Right kidney (tissue), 1 donor: ENCODE measurements at regions not wholly inside any gene's neighbourhood (a gene's known extent, or its start where the extent isn't known, plus 50 kb on each side); places are given as distances from the start of the nearest gene placed in this dataset.
"Not testable (repeated sequence)": the region's sequence is repeated elsewhere in the genome, so short reads cannot be mapped to it uniquely, and the experiment has no call there.

ENCODE experiments used
- DNase-seq: peaks from one replicate; pipeline ENCODE4 v3.0.0-alpha.2; 2016

- no peak for DNase-seq
Observed at GRCh38 chr3:144466540-144466939, 494.9 kb downstream of the DIPK2A start.

- no peak for DNase-seq
Observed at GRCh38 chr3:144470666-144471065, 499.0 kb downstream of the DIPK2A start.

GRCh38 chr3:144477593-144477992 is 506.0 kb downstream of the DIPK2A start:
- no peak for DNase-seq

- no peak for DNase-seq
Observed at GRCh38 chr3:144480416-144480919, 508.8 kb downstream of the DIPK2A start.

GRCh38 chr3:144482876-144483275 is 511.3 kb downstream of the DIPK2A start:
- no peak for DNase-seq

DNA sequence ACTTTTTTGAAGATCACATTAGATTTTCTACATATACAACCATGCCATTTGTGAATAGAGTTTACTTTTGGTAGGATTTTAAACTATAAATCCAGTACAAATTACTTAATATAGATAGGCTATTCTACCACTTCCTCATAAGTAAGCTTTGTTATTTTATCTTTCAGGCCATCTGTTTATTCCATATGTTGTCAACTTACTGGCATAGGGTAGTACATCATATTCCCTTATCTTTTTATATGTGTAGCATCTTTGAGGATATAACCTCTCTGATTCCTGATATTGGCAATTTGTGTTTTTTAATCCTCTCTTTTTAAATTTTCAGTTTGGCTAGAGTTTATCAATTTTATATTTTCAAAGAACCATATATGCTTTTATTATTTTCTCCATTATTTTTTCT is 515.4 kb downstream of the DIPK2A start:
- no peak for DNase-seq

DNA sequence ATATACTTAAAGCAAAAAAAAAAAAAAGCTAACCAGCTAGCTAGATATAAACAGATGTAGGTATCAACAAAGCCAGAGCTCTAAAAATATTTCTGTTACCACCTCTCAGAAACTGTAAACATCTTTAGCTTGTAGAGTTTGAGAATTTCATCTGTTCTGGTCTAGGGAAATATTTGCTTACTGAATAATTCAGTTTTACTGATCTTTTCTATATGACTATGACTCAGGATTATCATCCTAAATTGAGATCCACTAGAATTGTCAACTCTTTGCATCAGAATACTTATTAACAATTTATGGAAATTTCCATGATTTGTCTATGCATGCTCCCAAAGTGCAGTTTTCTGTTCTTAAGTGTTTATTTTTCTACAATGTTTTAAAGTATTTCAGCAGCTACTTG is 517.3 kb downstream of the DIPK2A start:
- no peak for DNase-seq

GRCh38 chr3:144491333-144491732 is 519.7 kb downstream of the DIPK2A start:
- no peak for DNase-seq

GRCh38 chr3:144494651-144495050 is 523.0 kb downstream of the DIPK2A start:
- DNase-seq, result not testable (repeated sequence)

GRCh38 chr3:144496141-144496835 is 524.7 kb downstream of the DIPK2A start:
- DNase-seq, result no peak

DNA sequence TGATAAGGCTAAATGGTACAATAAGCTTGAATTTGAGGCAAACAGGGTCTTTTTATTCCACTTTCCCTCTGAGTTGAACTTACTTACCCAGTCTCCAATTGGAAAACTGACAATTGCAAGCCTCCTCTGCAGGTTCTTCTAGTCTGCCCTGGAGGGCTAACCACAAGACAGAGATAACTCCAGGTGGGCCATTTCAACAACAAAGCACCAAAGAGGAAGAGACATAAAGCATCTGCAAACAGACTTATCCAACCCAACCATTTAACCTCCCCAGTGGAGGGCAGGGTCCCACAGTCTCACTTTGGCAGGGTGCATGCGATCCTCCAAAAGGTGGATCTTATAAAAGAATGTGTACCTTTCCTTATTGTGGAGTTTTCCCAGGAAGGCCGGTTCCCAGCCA is 525.8 kb downstream of the DIPK2A start:
- no peak for DNase-seq

DNA sequence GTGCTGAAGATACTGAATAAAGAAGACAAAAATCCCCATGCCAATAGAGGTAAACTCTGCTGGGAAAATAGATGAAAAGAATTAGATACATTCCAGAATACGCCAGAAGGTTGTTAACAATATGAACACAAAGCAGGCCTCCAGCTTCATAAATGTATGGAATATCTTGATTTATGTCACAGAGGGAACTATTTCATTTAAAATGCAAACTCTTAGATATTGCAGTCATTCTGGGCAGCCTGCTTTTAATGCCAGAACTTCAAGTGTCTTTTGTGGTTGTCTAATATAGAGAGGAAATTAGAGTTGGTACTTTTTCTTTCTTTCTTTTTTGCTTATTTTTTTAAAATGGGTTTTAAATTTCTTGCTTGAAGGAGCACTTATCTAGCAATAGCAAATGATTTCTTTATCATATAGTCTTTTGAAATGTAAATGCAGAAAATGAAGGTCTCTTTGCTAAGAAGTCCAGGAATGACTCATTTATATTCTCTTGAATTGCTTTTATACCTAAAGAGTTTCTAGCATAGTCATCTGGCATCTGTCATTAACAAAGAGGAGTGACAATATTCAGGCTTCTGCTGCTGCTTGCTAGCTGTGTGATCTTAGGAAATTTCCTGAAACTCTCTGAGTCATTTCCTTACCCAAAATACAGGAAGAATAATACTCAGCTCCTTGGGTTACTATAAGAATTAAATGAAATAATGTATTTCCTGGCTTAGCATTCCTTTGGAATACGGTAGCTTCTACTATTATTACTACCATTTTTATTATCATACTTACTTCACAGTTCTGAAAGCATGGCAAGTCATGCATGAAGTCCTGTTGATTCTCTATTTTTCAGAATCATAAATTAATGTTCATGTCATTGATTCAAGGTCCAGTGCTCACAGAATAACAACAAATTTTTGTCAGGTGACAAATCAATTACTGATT is 527.6 kb downstream of the DIPK2A start:
- no peak for DNase-seq

- DNase-seq, result no peak
Observed at GRCh38 chr3:144501467-144501866, 529.8 kb downstream of the DIPK2A start.

GRCh38 chr3:144502402-144502801 is 530.8 kb downstream of the DIPK2A start:
- DNase-seq, result no peak

DNA sequence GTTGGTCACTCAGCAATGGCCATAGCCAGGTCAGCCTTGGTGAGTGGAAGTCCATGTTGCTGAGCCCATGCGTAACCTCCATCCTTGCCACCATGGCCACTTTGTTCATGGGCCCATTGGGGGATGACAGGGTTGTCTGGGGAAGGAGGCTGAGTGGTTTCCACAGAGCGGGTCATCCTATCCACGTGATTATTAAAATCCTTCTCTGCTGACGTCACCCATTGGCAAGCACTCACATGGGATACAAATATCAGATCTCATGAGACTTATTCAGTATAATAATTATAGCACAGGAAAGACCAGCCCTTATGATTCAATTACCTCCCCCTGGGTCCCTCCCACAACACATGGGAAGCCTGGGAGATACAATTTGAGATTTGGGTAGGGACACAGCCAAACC is 534.8 kb downstream of the DIPK2A start:
- not testable (repeated sequence) for DNase-seq

DNA sequence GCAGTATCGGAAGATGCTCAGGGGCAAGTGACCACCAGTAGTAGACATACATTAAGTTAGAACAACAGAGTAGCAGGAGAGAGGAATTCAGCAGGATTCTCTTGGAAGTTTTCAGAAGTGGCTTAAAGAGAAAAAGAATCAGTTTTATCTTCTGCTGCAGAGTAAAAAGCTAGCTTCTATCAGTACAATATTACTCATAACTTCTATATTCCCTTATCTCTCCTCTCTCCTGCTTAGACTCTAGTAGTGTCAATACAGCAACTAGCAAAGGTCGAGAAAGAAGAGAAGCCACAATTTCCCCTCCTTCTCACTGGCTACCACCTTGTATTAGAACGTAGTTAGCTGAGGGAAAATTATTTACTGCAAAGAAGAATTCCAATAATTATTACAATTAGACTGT is 539.7 kb downstream of the DIPK2A start:
- no peak for DNase-seq

DNA sequence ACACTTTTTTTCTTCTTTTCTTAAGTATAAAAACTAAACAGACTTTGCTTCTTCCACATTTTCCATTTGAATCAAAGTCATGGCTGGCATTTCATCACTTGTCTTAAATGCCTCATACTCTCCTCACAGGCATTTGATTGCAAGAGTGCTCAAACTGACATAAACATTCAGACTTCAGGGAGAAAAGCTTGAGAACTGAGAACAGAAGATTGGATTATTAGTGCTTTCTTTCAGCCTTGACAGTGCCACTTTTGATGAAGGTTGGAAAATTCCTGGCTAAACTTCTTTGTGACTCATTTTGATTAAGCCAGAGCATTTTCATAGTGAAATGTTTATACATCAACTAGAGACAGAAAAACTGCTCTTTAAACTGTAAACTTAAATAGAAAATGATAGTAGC is 544.4 kb downstream of the DIPK2A start:
- no peak for DNase-seq

- no peak for DNase-seq
Observed at GRCh38 chr3:144516589-144516988, 545.0 kb downstream of the DIPK2A start.

GRCh38 chr3:144521131-144521530 is 549.5 kb downstream of the DIPK2A start:
- no peak for DNase-seq

DNA sequence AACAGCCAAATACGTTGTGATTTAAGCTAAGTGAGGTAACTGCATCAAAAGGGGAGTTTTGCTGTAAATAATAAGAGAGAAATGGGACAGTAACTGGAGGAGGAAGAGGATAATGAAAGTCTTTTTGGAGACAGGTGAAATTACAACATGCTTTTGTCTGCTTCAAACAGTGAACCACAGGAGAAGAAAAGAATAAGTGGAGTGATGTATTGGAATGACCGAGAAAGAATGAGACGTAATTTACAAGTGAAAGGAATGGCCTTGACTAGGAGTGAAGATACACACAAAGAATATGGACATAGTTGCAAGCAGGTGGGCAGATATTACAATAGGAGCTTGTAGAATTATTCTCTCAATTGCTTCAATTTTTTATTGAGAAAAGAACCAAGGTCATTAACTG is 550.8 kb downstream of the DIPK2A start:
- no peak for DNase-seq

DNA sequence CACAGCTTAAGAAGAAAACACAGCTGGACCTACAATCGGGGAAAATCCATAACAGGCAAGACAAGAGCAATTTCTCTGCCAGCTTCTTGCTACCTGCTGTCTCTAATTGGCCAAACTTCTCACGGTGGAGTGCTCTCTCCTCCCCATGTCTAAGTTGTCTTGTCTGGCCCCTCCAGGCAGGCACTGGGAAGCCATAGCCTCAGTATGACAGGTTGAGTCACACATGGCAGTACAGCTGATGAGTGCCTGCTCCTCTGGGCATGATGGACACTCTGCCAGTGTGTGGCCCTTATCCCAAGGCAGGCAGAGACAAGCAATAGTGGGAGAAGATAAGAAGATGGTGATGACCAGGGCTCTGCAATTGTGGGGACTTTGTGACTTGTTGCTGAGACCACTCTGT is 551.8 kb downstream of the DIPK2A start:
- DNase-seq, result no peak

DNA sequence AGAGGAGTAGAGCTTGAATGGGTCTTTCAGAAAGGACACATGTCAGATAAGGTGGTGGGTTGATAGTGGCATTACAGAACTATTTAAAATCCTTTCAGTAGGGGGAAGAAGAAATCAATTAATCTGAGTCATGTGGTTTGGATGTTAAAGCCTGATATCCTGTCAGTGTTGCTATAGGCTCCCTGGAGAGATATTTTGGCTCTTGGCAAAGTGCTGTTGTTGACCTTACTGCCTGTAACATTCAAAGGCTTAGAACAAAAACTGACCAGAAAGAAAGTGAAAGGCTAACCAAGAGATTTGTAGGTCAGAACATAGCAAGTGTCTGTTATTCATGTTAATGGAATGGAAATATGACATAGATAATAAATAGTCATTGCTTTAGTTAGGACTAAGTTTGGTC is 552.9 kb downstream of the DIPK2A start:
- no peak for DNase-seq

GRCh38 chr3:144529566-144529965 is 557.9 kb downstream of the DIPK2A start:
- no peak for DNase-seq

- DNase-seq, result no peak
Observed at GRCh38 chr3:144544871-144545270, 573.2 kb downstream of the DIPK2A start.
